Fibroblast of lung (primary cell): ENCODE measurements at regions not wholly inside any gene's neighbourhood (a gene's known extent, or its start where the extent isn't known, plus 50 kb on each side); places are given as distances from the start of the nearest gene placed in this dataset.

Experiments used
- DNase-seq, 2 donors: peaks; one replicate each; pipeline versions ENCODE4 v3.0.0 to v3.0.0-alpha.2; 2010; ENCODE audit warnings: low read depth in 2 of 2
- H2AFZ ChIP-seq: 2 replicates; pipeline ENCODE4 v1.5.1; 2012; ENCODE audit warnings: low read length, control low read depth, inconsistent platforms
- H3K27ac ChIP-seq: 2 replicates; pipeline ENCODE4 v1.5.1; 2011; ENCODE audit warnings: low read length, control low read depth; ENCODE audit not compliant: insufficient read depth
- H3K27me3 ChIP-seq: 2 replicates; pipeline ENCODE4 v1.5.1; 2011; ENCODE audit warnings: mild to moderate bottlenecking, low read length; ENCODE audit not compliant: control insufficient read depth, insufficient read depth
- H3K36me3 ChIP-seq: 2 replicates; pipeline ENCODE4 v1.5.1; 2011; ENCODE audit warnings: low read length; ENCODE audit not compliant: control insufficient read depth, insufficient read depth
- H3K4me1 ChIP-seq: 2 replicates; pipeline ENCODE4 v1.5.1; 2011; ENCODE audit warnings: low read length; ENCODE audit not compliant: control insufficient read depth, insufficient read depth; ENCODE audit errors: extremely low read depth
- H3K4me2 ChIP-seq: 2 replicates; pipeline ENCODE4 v1.5.1; 2011; ENCODE audit warnings: low read length, control low read depth; ENCODE audit not compliant: insufficient read depth; ENCODE audit errors: extremely low read depth
- H3K4me3 ChIP-seq, 4 experiments: fragments of 200-600 bp in 1 of 4; sonication (generic) in 1 of 4; replicated peaks in 1 of 4; 2 replicates each; pipeline ENCODE4 v1.5.1; 2011 to 2016; ENCODE audit warnings: low read length in 4 of 4, low read depth in 3 of 4, mild to moderate bottlenecking in 3 of 4, control low read depth in 2 of 4, inconsistent platforms in 1 of 4, mixed read lengths in 1 of 4; ENCODE audit not compliant: insufficient read depth in 1 of 4; ENCODE audit errors: control extremely low read depth in 1 of 4
- H3K79me2 ChIP-seq: 2 replicates; pipeline ENCODE4 v1.5.1; 2012; ENCODE audit warnings: mild to moderate bottlenecking, low read length, inconsistent platforms; ENCODE audit not compliant: control insufficient read depth, insufficient read depth
- H3K9ac ChIP-seq: 2 replicates; pipeline ENCODE4 v1.5.1; 2011; ENCODE audit warnings: mild to moderate bottlenecking, low read length, control low read depth; ENCODE audit not compliant: insufficient read depth
- H3K9me3 ChIP-seq: 2 replicates; pipeline ENCODE4 v1.5.1; 2012; ENCODE audit warnings: low read depth, low read length; ENCODE audit not compliant: control insufficient read depth, insufficient read depth
- H4K20me1 ChIP-seq: 2 replicates; pipeline ENCODE4 v1.5.1; 2011; ENCODE audit warnings: low read length; ENCODE audit not compliant: control insufficient read depth, insufficient read depth; ENCODE audit errors: extremely low read depth
- EZH2 ChIP-seq: IDR thresholded peaks from 2 replicates; pipeline ENCODE4 v1.5.1; 2012; ENCODE audit warnings: low read length, control low read depth, mild to moderate bottlenecking; ENCODE audit errors: missing control alignments
- TF ChIP-seq, protein P1 (sequence below), 2 donors: IDR thresholded peaks in 1 of 2; conservative IDR thresholded peaks in 1 of 2; 1 replicate in 1 of 2; 2 replicates in 1 of 2; pipeline ENCODE4 v1.5.1; 2011 to 2012; ENCODE audit warnings: low read length in 2 of 2, control low read depth in 1 of 2, inconsistent platforms in 1 of 2, low read depth in 1 of 2, mild to moderate bottlenecking in 1 of 2

DNA sequence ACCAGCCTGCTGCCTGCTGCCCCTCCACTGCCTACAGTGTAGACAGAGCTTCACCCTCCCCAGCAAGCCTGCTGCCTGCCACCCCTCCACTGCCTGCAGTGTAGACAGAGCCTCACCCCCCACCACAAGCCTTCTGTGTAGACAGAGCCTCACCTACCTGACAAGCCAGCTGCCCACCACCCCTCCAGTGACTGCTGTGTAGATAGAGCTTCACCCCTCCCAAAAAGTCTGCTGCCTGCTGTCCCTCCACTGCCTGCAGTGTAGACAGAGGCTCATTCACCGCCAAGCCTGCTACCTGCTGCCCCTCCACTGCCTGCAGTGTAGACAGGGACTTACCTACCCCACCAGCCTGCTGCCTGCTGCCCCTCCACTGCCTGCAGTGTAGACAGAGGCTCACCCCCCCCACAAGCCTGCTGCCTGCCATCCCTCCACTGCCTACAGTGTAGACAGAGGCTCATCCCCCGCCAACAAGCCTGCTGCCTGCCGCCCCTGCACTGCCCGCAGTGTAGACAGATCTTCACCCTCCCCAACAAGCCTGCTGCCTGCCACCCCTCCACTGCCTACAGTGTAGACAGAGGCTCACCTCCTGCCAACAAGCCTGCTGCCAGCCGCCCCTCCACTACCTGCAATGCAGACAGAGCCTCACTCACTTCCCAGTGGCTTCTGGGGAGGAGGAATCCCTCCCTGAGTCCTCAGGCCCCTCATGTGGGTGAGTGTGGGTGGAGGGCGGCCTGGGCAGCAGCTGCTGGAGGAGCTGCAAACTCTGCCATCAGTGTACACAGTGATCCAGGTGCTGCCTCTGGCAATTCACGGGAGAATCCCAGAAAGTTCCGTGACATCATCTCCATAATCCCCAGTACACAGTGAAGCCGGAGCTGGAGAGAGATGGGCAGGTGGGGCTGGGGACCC lies 140.9 kb downstream of the DLL1 start:
- H2AFZ ChIP-seq: no peak overlapping the region
- H3K9me3 ChIP-seq: no peaks in the 10 kb centered on the region
- no peak overlapping the region for H3K4me3 ChIP-seq
- no peak overlapping the region for H3K9ac ChIP-seq
- H3K36me3 ChIP-seq: no peaks in the 10 kb centered on the region
- H4K20me1 ChIP-seq: no peaks in the 10 kb centered on the region
- H3K4me2 ChIP-seq: no peak overlapping the region
- no peak for TF ChIP-seq EZH2
- TF ChIP-seq, protein P1, sequence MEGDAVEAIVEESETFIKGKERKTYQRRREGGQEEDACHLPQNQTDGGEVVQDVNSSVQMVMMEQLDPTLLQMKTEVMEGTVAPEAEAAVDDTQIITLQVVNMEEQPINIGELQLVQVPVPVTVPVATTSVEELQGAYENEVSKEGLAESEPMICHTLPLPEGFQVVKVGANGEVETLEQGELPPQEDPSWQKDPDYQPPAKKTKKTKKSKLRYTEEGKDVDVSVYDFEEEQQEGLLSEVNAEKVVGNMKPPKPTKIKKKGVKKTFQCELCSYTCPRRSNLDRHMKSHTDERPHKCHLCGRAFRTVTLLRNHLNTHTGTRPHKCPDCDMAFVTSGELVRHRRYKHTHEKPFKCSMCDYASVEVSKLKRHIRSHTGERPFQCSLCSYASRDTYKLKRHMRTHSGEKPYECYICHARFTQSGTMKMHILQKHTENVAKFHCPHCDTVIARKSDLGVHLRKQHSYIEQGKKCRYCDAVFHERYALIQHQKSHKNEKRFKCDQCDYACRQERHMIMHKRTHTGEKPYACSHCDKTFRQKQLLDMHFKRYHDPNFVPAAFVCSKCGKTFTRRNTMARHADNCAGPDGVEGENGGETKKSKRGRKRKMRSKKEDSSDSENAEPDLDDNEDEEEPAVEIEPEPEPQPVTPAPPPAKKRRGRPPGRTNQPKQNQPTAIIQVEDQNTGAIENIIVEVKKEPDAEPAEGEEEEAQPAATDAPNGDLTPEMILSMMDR (conservative IDR thresholded peaks at IDR 0.05 in 1 of 2, IDR thresholded peaks at IDR 0.05 in 1 of 2; ENCODE audit: low read depth in 1 of 2, low read length in 2 of 2): no peak
- no peaks in the 10 kb centered on the region for H3K4me1 ChIP-seq
- DNase-seq: no peak
- no peaks in the 10 kb centered on the region for H3K79me2 ChIP-seq
- no peak overlapping the region for H3K27ac ChIP-seq
- H3K27me3 ChIP-seq: no peaks in the 10 kb centered on the region

DNA sequence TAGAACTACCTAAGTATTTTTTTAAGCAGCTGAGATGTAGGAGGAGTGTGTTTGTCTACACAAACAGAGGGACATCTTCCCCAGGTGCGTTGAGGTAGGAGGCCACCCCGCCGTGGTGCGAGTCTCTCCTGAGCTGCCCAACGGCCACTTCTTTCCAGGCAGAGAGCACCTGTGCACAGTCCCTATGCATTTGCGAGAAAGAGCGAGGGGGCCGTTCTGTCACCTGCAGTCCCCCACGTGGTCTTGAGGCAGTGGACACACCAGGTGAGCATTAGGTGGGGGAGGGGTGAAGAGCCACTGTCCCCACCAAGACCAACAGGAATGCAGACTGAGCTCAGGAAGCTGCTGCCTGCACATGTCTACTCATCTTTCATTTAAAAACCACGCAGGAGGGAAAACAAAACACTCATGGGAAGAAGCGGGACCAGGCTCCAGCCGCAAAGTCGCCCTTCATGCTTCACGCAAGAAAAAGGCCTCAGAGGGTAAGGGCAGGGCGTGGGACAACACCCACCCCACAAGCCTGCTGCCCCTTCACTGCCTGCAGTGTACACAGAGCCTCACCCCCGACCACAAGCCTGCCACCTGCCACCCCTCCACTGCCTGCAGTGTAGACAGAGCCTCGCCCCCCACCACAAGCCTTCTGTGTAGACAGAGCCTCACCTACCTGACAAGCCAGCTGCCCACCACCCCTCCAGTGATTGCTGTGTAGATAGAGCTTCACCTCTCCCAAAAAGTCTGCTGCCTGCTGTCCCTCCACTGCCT lies 142.0 kb downstream of the DLL1 start:
- Histone ChIP-seq H3K9me3 (no peaks in the 10 kb centered on the region), H3K4me2 (no peak overlapping the region), H3K4me3 (no peak overlapping the region), H2AFZ (no peak overlapping the region), H3K4me1 (no peaks in the 10 kb centered on the region), H3K27ac (no peak overlapping the region), H3K9ac (no peak overlapping the region), H4K20me1 (no peaks in the 10 kb centered on the region), H3K79me2 (no peaks in the 10 kb centered on the region), H3K27me3 (no peaks in the 10 kb centered on the region), H3K36me3 (no peaks in the 10 kb centered on the region)
- no peak for DNase-seq
- TF ChIP-seq, protein P1 (conservative IDR thresholded peaks at IDR 0.05 in 1 of 2, IDR thresholded peaks at IDR 0.05 in 1 of 2; ENCODE audit: low read depth in 1 of 2, low read length in 2 of 2): no peak
- TF ChIP-seq EZH2: no peak
